Omental fat pad (tissue), 3 donors: ENCODE measurements at regions not wholly inside any gene's neighbourhood (a gene's known extent, or its start where the extent isn't known, plus 50 kb on each side); places are given as distances from the start of the nearest gene placed in this dataset.

Source experiments
- ATAC-seq: fragments of 150-250 bp; one replicate; pipeline ENCODE4 v1.9.1; 2016; ENCODE audit warnings: mild to moderate bottlenecking, moderate library complexity; ENCODE audit not compliant: low FRiP score
- DNase-seq: peaks from one replicate; pipeline ENCODE4 v3.0.0-alpha.2; 2019; ENCODE audit warnings: low spot score
- TF ChIP-seq, protein P1 (sequence below), 3 donors: fragments of 450-650 bp; IDR thresholded peaks; one replicate each; pipeline ENCODE4 v1.5.1; 2016 to 2017; ENCODE audit warnings: antibody characterized with exemption in 3 of 3, mild to moderate bottlenecking in 3 of 3, moderate library complexity in 2 of 3

DNA sequence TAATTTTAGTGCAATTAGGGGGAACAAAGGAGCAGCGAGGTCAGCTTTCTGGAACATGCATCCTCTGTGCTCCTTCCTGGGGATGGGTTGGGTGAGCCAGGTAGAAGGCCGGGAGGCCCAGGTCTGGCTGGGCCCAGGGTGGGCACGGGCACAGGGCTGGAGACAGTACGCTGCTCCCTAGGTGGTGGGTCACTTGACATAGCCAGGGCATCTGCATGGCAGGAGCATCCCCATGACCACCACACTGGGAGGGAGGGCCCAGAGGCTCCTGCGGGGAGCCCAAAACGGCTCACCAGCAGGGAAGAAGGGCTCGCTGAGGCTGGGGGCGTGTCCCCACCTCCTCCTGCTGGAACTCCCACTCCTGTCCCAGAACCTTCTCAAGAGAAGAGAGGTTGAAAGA lies 216.8 kb downstream of the NXNL2 start:
- DNase-seq (no peak), ATAC-seq (no peak)
- TF ChIP-seq, protein P1, sequence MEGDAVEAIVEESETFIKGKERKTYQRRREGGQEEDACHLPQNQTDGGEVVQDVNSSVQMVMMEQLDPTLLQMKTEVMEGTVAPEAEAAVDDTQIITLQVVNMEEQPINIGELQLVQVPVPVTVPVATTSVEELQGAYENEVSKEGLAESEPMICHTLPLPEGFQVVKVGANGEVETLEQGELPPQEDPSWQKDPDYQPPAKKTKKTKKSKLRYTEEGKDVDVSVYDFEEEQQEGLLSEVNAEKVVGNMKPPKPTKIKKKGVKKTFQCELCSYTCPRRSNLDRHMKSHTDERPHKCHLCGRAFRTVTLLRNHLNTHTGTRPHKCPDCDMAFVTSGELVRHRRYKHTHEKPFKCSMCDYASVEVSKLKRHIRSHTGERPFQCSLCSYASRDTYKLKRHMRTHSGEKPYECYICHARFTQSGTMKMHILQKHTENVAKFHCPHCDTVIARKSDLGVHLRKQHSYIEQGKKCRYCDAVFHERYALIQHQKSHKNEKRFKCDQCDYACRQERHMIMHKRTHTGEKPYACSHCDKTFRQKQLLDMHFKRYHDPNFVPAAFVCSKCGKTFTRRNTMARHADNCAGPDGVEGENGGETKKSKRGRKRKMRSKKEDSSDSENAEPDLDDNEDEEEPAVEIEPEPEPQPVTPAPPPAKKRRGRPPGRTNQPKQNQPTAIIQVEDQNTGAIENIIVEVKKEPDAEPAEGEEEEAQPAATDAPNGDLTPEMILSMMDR (IDR thresholded peaks at IDR 0.05), result no peak

DNA sequence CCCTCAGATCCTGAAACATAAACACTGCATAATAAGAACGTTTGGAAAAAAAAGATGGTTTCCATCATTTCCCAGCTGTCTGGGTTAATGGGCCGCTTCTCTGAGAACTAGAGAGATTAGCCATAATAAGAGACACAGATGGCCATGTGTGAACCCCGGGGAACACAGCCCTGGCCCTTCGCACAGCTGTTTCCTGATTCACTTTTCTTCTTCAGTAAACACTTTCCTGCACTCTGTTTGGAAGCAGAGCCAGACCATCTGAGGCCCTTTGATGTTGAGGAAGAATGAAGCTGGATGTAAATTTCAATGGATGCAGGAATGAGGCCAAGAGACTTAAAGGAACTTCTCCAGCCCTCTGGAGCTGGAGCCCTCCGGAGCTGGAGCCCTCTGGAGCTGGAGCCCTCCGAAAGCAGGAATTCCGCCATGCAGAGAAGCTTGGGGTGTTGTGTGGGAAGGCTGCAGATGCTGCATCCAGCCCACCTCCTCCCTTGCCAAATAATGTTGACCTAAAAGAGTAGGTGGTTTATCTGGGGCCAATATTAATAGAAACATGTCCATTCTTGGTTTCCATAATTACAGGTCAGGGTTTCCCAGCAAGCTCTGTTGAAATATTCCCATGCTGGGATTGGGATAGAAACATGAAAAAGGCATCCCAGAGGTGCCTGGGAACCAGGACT lies 218.9 kb downstream of the NXNL2 start:
- DNase-seq, result no peak
- ATAC-seq, result no peak
- TF ChIP-seq, protein P1 (IDR thresholded peaks at IDR 0.05), result no peak

DNA sequence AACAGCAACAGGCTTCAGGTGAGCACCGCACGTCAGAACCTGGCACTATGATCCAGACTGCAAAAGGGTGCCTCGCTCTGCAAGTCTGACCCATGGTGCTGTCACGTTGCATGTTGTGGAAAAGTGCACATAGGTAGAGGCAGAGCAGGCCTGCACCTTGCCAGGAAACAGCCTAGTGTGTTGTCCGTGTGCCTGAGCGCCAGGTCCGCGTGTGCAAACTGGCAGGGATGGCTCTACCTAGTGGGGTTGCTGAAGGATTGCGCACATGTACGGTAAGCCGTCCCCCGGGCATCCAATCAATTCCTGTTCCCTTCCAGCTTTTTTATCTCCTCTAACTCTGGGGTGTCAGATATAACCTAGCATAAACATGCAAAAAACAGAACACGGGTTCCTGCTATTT lies 219.5 kb downstream of the NXNL2 start:
- DNase-seq (no peak), ATAC-seq (no peak)
- TF ChIP-seq, protein P1 (IDR thresholded peaks at IDR 0.05), result no peak

DNA sequence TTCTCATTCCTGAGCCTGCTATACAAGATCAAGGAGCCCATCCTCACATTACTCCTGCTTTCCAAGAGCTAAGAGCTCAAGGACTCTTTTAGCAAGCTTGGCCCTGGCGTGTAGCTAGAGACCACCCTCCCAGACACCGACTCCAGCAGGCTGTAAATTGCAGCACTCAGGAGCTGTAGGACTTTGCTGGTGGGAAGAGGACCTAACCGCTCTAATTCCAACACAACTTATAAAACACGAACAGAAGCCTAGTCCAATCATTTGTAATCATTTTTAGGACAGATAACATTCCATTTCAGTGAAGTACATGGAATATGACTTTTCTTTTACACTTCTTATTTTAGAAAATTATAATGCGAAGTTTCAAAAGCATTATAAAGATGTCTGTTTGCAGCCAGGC lies 219.9 kb downstream of the NXNL2 start:
- ATAC-seq (no peak), DNase-seq (no peak)
- TF ChIP-seq, protein P1 (IDR thresholded peaks at IDR 0.05), result no peak

DNA sequence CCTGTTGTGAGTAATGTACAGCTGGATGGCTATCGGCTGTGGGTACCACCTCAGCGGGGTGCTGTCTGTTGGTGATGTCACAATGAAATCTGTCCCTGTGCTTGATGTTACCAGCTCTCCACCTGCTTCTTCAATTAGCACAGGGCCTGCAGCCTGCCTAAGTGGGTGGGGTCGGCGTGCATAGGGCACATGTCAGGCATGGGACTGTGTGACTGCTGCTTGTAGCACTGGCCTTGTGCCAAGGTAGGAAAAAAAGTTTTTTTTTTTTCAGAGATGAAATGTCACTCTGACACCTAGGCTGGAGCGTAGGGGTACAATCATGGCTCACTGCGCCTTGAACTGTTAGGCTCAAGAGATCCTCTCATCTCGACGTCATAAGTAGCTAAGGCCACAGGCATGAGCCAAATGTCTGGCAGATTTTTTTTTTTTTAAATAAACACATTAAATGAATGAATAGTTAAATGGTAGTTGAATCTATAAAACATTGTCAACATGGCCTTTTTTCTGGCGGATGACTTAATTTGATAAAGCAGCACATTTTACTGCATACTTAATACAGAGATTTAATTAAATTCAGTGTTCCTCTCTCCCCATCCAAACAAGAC lies 222.5 kb downstream of the NXNL2 start:
- DNase-seq (no peak), ATAC-seq (no peak)
- TF ChIP-seq, protein P1 (IDR thresholded peaks at IDR 0.05), result no peak

DNA sequence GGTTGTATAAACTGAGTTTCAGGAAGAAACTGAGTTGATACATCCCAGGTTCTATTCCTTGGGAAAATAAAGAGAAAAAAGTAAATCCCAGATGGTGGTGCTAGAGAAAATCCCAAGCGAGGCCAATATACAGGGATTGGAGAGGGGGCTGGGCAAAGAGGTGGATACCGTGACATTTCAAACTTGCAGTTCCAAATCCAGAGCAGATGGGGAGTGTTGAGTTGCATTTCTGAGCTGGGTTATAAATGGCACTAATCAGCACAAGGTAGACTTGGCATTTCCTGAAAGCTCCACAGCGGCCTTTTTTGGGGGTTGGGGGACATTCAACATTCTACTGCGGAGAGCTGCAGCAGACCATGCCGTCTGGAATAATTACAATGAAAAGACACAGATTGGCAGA lies 224.4 kb downstream of the NXNL2 start:
- TF ChIP-seq, protein P1 (IDR thresholded peaks at IDR 0.05), result no peak
- ATAC-seq (no peak), DNase-seq (no peak)
